GM12874 (cell line): ENCODE measurements at regions not wholly inside any gene's neighbourhood (a gene's known extent, or its start where the extent isn't known, plus 50 kb on each side); places are given as distances from the start of the nearest gene placed in this dataset.

ENCODE experiments used
- CTCF ChIP-seq: IDR thresholded peaks from 2 replicates; pipeline ENCODE4 v1.5.1; 2011; ENCODE audit warnings: low read depth, mild to moderate bottlenecking, control low read depth, low read length, moderate library complexity; ENCODE audit not compliant: insufficient read depth

GRCh38 chr5:164146223-164146622, 640.8 kb downstream of the MAT2B start:
- no peak for TF ChIP-seq CTCF

GRCh38 chr5:164148292-164148691, 642.9 kb downstream of the MAT2B start:
- no peak for TF ChIP-seq CTCF

- TF ChIP-seq CTCF, result no peak
Measured at GRCh38 chr5:164153469-164154172, 648.2 kb downstream of the MAT2B start.

- TF ChIP-seq CTCF, result no peak
Measured at GRCh38 chr5:164170814-164171213, 665.4 kb downstream of the MAT2B start.

GRCh38 chr5:164175083-164175482, 669.7 kb downstream of the MAT2B start:
- TF ChIP-seq CTCF, result no peak

GRCh38 chr5:164179406-164179805, 674.0 kb downstream of the MAT2B start:
- no peak for TF ChIP-seq CTCF

GRCh38 chr5:164181604-164182003, 676.2 kb downstream of the MAT2B start:
- no peak for TF ChIP-seq CTCF
